ENCODE measurements at regions not wholly inside any gene's neighbourhood (a gene's known extent, or its start where the extent isn't known, plus 50 kb on each side); places are given as distances from the start of the nearest gene placed in this dataset.

DNA sequence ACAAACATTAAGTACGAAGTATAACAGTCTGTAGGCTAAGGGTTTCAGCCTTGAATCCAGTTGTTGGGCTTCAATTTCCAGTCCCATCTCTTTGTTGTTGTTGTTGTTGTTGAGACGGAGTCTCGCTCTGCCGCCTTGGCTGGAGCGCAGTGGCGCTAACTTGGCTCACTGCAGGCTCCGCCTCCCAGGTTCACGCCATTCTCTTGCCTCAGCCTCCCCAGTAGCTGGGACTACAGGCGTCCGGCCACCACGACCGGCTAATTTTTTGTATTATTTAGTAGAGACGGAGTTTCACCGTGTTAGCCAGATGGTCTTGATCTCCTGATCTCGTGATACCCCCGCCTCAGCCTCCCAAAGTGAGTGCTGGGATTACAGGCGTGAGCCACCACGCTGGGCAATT, 464.9 kb downstream of the ANKRD7 start:
- TF ChIP-seq, protein P1, sequence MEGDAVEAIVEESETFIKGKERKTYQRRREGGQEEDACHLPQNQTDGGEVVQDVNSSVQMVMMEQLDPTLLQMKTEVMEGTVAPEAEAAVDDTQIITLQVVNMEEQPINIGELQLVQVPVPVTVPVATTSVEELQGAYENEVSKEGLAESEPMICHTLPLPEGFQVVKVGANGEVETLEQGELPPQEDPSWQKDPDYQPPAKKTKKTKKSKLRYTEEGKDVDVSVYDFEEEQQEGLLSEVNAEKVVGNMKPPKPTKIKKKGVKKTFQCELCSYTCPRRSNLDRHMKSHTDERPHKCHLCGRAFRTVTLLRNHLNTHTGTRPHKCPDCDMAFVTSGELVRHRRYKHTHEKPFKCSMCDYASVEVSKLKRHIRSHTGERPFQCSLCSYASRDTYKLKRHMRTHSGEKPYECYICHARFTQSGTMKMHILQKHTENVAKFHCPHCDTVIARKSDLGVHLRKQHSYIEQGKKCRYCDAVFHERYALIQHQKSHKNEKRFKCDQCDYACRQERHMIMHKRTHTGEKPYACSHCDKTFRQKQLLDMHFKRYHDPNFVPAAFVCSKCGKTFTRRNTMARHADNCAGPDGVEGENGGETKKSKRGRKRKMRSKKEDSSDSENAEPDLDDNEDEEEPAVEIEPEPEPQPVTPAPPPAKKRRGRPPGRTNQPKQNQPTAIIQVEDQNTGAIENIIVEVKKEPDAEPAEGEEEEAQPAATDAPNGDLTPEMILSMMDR (IDR thresholded peaks at IDR 0.05; ENCODE audit: low read depth, low read length) = no peak
- TF ChIP-seq EZH2phosphoT487 (IDR thresholded peaks at IDR 0.05; ENCODE audit: low read depth) = no peak

Data from OCI-LY3 (cell line).